ENCODE measurements at regions not wholly inside any gene's neighbourhood (a gene's known extent, or its start where the extent isn't known, plus 50 kb on each side); places are given as distances from the start of the nearest gene placed in this dataset.
A peak's percentile ranks its signal among the peaks of the same experiment; 100 is the strongest.
"Not testable (repeated sequence)": the region's sequence is repeated elsewhere in the genome, so short reads cannot be mapped to it uniquely, and the experiment has no call there.

DNA sequence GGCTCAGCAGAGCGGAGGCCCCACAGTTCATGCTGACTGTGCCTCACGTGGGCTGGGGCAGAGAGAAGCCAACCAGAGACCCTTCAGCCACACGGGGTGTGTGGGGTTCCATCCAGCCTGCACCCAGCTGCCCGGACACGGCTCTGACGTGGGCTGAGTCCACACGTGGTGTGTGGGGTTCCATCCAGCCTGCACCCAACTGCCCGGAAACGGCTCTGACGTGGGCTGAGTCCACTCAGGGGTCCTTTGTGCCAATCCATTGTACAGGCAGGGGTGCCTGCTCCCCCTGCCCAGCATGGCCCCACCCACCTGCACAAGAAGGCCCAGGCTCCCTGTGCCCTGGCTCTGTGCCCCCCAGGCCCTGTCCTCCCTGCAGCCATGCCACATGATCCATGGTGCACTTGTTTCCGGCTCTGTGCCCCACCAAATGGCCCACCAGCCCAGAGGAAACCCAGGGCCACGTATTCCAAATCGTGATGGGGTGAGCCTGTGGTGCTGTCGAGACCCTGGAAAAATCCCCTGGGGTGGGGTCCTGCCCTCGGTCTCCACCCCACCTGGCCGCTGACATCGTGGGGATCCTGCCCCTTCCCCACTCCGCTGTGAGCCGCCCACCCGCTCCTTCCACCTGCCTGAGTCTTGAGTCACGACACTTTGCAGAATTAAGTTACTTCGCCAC, 99.3 kb upstream of the SFSWAP start:
- no peak for DNase-seq

DNA sequence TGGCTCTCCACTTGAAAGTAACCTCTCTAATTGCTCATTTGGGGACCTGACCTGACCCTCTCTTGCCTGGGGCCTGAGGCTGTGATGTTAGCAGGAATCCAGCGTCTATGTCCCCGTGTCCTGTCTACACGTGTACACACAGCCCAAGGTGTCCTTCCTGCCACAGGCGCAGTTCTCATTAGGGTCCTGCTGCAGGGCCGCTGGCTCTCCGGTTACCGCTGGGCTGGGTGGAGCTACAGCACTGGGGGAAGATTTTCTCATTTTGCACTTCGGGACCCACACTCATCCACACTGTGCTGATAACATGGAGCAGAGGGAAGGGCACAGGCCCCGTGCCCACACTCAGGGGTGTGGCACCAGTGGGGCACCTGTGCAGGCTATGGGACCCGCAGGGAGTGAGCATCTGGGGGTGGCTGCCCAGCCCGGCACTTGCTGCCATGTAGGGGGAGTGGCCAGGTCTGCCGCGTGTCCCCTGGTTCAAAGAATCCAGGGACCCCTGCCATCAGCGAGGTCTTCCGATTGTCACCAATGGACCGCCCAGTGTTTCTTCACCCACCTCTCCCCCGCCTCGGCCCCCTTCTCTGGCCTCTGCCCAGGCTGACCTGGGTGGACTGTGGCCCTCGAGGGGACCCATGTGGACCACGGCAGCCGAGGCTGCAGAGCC, 98.7 kb upstream of the SFSWAP start:
- no peak for DNase-seq

DNA sequence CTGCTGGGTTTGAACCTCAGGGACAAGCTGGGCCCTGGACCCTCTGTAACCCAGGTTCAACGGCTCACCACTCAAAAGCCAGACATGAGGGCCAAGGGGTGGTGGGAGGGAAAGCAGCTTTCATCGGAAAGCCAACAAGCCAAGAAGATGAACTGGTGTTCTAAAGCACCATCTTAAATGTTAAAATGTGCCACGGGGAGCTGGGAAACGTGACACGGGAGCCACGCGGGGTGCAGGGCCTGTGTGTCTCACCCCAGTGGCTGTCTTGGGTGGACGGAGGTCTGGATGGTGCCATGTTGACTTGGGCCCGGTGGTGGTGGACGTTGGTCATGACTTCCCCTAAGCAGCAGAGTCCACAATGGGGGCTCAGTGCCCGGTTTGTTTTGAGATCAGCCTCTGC, 97.7 kb upstream of the SFSWAP start:
- DNase-seq = no peak

DNA sequence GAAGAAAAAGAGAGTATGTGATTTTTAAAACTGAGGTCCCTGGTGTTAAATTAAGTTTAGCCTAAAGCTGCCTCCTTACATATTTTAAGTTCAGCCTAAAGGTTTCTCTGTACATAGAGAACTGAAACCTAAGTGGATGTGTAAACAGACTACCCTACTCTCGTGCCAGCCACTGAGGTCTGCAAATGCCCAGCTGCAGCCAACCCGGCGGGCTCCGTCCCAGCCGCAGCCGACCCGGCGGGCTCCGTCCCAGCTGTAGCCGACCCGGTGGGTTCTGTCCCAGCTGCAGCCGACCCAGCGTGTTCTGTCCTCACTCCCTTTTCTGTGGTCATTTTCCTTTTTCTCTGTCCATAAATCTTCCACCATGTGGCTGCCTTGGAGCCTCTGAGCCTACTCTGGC, 97.2 kb upstream of the SFSWAP start:
- DNase-seq = no peak

DNA sequence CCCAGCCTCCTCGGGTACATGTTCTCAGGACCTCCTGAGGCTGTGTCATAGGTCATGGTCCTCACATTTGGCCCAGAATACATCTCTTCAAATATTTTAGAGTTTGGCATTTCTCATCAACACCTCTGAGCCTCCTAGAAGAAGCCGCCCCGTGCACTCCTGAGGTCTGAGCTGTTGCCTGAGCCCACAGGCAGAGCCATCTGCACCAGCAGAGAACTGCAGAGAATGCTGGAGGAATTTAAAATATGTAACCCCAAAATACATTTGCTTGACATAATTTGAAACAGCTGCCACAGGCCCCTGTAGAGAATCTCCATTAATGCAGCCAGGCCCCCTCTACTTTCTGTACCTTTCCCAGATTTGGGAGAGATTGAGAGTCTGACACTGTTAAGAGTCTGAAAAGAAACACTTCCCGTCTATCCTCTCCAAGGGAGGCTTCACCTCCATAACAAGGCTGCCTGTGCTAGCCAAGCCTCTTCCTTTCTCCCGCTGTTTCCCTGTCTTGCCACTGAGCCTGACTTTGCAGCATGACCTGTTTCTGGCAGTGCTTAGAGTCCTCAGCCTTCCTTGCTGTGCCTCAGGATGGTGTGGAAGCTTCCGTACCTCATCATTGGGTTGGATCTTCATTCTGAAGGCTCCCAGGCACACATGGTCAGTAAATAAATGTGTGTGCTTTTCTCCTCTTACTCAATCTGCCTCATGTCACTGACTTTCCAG, 95.4 kb upstream of the SFSWAP start:
- DNase-seq = no peak

DNA sequence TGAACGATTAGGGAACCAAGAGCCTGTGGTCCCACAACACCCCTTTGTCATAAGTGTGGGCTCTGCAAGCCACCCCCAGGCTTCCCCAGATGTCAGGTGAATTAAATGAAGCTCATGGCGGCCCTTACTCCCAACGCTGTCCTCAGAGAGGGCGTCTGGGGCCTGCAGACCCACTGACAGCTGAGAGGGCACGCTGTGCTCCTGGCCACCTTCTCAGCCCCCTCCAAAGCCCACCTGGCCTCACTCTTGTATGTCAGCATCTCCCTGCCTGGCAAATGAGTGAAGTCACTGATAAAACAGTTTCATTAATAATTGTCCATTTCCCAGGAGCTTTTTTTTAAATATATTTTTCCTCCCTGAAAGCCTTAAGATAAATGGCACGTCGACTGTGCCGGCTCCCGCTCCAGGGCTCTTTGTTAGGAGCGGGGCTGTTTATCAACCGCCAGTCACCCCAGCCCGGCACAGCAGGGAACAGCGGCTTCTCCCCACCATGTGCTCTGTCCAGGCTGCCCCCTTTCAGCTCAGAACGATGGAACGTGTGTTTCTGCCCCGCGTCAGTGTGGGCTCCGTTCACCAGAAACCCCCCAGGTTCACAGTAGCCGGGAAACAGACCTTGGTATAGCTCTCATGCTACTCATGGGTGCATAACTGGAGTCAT, 94.7 kb upstream of the SFSWAP start:
- DNase-seq = no peak

DNA sequence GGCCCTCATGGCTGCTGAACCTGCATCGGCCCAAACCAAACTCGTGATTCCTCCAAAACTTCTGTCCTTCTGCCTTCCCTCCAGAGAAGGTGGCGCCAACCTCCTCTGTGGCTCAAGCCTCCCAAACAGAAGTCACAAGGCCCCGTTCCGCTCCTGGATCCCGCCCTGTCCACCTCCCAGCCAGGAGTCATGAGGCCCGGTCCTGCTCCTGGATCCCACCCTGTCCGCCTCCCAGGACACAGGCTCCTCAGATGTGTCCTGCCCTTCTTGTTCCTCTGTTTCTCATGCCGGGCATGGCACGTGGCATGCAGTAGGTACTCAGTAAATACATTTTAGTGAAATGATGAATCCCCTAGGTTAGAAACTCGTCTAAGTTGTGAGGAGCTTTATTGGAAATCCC, 94.2 kb upstream of the SFSWAP start:
- DNase-seq = no peak

DNA sequence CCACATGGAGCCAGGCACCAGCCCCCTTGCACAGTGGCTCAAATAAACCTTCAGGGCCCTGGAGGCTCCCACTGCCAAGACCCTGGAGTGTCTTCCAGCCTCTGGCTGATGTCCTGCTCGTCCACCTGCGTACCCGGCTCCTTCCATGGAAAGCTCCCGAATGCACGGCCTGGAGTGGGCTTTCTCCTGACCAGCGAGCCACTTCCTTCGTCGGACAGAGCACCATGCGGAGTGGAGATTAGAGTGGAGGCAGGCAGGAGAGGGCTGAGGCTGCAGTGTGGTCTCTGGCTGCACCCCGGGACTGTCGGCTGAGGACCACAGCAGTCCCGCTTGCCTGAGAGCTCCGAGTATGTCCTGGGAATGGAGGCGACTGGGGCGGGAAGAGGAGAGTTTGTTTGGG, 93.7 kb upstream of the SFSWAP start:
- no peak for DNase-seq

DNA sequence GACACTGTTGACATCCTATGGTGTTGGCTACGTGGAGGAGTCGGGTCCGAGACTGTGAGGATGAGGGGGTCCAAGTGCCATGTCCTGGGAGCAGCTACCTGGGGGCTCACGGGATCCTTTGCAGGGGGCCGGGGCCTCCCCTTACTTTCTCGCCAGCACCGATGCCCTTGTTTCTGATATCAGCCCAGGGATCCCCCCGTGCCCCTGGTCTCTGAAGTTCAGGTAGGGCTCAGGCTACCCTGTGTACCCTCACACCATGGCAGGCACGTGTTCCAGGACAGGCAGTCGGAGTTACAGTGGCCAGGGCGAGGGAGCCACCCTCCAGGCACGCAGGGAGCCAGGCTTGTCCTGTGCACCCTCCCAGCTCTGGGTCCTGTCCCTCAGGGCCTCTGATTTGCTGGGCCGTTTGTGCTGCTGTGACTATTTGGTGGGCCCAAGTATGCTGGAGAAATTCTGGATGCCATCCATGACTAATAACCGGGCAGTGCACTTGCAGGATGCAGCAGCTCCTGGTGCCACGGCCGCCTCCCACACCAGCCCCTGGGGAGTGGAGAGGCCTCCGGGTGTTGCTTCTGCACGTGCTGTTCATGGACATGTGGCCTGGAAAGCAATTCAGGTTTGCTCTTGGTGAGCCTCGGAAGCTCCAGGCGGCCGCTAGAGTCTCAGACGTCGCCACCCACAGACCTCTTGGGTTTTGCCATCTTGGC, 93.1 kb upstream of the SFSWAP start:
- no peak for DNase-seq

DNA sequence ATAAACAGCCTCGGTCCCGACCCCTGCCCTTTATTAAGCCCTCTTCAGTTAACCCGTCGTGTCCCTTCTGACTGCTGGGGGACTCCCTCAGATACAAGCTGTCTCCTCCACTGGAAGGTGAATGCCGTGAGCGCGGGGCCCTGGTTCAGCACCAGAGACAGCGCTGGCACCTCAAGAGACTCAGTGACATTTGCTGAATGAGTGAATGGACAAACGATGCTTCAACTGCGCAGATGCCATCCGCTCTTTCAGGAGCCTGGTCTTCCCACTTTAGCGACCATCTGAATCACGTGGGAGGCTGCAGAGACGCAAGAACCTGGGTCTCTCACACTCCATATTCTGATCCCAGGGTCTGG, 92.6 kb upstream of the SFSWAP start:
- DNase-seq = no peak

DNA sequence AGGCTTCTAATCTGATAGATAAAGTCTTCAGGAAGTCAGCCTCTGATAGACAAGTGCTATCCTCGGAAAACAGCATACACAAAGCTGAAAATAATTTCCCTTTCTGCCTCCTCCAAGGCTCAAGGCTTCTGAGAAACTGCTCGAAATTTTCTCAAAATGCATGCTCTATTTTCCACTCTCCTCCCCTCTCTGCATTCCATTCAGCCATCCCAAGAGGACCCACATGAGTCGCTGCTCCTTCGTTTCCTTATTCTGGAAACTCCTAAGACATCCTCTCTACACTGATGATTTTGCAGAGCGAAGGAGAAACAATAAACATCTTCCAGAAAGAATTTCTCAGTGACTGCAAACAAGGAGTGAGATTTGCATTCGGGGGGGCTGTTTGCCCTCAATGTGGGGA, 92.2 kb upstream of the SFSWAP start:
- DNase-seq = no peak

DNA sequence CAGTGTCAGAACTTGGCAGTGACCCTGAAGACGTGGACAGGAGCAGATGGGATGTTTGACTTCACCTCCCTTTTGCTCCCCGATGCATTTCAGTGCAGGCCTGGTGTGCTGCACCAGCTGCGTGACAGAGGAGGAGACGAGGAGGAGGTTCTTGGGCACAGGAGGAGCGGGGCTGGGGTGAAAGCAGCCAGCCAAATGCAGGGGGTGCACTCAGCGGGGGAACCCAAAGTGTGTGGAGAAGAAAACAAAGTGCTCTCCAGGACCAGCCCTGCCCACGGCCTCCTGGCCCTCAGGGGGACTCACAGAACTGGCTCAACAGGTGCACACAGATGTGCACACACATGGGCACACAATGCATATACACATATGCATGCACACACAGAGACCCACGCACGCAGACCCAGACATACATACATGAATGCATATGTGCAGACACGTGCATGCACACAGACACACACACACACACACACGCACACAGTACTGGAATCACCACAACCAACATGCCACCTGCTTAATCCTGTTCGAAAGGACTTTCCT, 91.7 kb upstream of the SFSWAP start:
- DNase-seq = no peak

DNA sequence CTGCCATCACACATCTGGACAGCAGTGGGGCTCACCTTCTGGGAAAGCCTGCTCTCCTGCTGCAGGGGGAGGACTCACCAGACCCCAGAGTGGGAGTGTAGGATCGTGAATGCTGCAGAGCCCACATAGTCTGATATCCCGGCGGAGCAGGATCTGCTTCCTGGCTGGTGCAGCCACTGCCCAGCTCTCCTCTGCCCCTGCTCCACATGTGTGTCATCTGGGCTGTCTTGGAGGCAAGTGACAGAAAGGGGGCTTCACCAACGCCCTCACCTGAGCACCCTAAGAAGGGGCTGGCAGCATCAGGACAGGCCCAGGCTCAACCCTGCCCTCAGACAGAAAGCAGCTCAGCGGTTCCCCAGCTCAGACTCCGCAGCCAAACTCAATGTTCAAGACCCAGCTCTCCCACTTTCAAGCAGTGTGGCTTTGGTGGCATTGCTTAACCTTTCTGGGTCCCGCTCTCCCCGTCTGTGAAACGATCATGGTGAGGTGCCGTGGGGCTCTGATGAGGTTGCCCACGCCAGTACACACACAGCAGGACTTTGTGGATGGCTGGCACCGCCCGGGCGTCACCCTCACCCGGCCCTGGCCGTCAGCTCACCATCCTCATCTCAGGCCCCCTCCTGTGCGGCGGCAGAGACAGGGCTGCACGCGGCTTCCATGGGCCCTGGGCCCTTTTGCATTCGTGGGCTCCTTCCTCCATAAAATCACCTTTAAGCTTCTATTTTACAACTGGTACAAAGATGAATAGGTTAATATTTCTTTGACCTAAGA, 91.0 kb upstream of the SFSWAP start:
- DNase-seq = no peak

DNA sequence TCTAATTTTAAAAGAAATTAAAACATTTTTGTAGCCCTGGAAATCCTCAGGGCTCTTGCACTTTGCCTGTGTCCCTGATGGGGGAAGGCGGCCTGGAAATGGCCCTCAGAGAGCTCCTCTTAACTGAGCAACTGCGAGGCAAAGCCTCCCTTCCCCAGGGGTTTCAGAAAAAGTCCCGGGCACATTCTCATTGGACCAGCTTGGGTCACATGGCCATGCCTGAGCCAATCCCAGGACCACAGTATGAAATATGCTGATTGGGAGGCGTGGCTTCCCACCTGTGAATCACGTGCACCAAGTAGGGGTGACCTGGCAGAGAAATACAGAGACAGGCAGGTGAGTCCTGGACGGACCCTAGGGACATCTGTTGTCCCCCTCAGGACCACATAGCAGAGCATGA, 90.4 kb upstream of the SFSWAP start:
- DNase-seq = no peak

DNA sequence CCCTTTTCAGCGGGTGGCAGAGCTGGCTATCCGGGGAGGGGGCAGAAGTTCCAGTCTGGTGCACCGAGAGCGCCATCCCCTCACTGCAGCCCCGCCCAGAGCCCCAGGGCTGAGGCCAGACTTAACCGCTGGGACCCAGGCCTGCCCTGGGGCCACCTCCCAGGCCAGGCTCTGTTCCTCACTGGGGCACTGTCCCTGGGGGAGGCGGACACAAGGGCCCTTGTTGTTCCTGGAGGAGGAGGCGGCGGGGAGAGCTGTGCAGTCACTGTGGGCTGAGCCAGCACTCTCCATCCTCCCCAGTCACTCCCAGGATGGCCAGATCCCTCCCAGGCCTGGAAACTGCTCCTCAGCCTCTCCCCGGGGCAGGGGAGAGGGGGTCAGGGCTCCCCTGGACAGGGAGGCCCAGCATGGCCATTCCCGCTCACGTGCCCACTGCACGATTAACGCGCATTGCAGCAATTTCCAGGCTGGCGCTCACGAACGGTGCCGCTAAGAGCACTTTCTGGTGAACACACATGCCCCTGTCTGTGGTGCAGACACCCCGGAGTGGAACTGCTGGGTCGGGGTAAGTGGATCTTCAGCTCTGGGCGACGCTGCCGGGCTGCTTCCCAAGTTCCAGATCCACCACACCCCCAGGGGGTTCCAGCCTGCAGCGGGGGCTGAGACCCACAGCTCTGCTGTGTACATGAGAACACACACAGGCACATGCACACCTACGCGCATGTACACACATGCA, 89.8 kb upstream of the SFSWAP start:
- no peak for DNase-seq

DNA sequence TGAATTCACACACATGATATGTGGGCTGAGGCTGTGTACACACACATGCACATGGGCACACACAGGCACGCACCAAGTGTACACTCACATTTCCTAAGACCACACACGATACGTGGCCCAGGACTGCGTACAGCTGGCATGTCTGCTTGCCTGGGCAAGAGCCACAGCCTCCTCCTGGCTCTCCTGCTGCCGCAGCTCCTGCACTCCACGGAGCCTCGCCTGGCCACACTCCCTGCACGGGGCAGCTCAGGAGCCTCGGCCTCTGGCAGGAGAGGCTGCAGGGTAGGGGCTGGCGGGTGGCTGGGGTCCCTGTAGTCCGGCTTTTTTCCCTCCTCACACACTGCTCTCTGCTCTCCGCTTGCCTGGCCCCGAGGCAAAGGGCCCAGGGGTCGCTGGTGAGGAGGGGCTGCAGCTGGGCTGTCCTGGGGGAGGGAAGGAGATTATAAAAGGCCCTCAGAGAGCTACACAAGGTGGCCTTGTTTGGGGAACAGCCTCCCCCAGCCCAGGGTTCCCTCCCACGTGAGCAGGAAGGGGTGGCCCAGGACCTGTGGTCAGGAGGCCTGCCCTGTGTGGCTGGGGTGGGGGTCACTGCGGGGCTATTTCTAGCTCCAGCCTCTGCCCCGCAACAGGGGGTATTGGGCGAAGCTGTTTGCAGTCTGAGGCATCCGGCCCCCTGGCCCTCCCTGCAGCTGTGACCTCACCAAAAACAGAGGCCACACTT, 89.0 kb upstream of the SFSWAP start:
- DNase-seq = peak in 1 of 2 experiments; percentile 16

DNA sequence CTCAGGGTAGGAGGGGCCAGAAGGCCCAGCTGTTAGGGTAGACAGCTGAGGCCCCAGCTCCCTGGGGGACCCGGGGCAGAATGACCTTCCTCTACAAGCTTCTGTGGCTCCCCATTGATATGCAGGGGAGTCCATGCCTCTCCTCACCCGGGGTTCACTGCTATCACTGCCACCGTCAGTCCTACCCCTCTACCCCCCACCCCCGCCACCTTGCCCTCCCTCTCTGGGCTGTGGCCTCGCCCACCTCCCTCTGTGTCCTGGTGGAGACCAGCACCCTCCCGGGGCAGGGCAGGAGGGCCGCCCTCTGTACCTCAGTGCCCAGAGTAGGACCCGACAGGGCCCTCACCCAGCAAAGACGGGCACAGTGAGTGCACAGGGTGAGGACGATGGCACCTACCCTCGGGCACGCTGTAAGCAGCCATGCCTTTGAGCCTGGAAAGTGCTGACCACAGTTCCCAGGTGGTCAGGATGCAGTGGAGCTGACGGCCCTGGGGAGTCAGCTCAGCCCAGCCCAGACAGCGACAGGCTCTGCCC, 88.4 kb upstream of the SFSWAP start:
- no peak for DNase-seq

DNA sequence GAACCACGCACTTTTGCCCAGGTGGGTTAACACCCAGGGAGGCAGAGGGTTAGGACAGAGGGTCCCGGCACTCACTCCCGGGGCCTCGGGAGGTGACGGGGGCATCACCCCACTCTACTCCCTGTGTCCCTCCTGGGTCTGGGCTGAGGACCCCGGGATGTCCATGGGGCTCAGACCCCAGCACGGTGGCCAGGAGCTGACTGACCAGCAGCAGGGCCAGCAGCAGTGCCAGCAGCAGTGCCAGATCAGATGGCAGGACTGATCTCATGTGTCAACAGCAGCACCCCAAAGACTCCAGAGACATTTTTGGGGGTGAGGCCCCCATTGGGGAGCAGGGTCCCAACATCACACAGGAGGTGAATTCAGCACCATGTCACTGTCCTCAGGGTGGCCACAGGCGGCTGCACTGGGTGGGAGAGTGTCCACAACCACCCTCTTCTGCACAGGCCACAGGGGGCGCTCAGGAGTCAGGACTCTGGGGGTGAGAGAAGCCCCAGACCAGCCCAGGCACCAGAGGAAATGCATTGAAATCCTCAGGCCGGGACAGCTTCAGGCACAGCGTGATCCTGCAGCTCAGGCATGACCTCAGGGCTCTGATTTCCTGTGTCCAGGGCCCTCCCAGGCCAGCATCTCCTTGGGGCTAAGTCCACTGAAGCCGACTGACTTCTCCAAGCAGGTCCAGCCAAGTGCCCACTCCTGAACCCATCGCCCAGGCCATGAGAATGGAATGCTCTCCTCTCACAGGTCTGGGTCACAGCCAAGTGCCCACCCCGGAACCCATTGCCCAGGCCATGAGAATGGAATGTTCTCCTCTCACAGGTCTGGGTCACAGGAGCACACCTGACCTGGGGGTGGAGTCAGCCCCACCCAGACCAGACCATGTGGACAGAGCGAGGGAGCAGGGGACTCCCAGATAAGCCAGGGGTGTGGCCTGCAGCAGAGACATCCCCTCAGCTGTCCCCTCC, 87.2 kb upstream of the SFSWAP start:
- DNase-seq = not testable (repeated sequence)

DNA sequence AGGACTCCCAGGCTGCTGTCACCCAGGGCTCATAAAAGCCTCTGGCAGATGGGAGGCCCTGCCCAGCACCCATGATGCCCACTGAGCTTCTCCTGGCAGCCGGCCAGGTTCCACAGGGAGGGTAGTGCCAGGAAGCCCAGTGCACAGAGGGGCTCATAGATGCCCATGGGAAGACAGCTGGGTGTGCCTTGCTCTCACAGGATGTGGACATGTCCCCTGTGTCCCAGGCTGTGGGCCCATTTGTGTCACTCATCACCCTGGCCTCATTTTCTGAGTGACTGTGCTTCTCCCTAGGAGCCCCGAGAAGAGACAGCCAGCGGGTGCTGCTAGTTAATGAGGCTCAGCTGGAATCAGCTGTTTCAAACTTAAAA, 86.5 kb upstream of the SFSWAP start:
- not testable (repeated sequence) for DNase-seq
